ENCODE measurements at regions not wholly inside any gene's neighbourhood (a gene's known extent, or its start where the extent isn't known, plus 50 kb on each side); places are given as distances from the start of the nearest gene placed in this dataset.

DNA sequence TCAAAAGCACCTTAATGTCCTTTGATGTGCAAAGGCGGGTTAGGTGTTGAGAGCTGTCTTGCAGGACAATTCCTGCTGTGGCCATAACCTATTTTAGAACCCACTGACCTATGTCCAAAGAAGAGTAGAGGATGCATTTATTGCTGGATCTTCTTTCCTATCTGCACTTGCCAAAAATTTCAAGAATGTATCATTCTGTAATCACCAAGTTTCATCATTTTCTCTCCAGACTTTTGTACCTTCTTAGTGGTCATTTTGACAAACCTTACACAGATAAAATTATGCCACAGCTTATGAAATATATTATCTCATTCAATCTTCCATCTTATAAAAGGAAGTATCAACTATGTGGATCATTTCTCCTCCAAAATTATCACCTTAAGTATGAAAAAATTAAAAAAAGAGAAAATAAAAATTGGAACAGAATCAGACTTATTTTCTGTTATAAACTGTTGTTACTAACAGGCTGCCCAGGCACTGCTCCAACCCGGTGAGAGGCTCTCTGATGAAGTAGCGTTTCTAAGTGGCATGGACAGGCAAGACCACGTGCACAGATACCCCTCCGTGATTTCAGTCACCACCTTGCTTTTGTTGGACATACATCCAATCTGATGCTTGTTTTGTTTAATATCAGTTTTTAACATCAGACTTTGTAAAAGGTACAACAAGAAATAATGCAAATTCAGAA is 559.9 kb upstream of the ID2 start:
- Histone ChIP-seq H3K27ac (ENCODE audit: low read depth in 1 of 2, low read length in 2 of 2) (peak overlapping the region; percentile 98), H3K9ac (ENCODE audit: low read depth in 1 of 2, low read length in 2 of 2) (no peak overlapping the region), H3K4me3 (ENCODE audit: low read depth in 1 of 3, low read length in 3 of 3) (no peak overlapping the region), H3K36me3 (ENCODE audit: control insufficient read depth in 4 of 4, insufficient read depth in 3 of 4, low read depth in 1 of 4, low read length in 3 of 4) (no peaks in the 10 kb centered on the region), H3K9me3 (ENCODE audit: control insufficient read depth in 4 of 4, low read length in 3 of 4) (no peaks in the 10 kb centered on the region), H3K27me3 (ENCODE audit: control insufficient read depth in 4 of 4, insufficient read depth in 4 of 4, low read length in 3 of 4) (no peaks in the 10 kb centered on the region), H3K4me1 (ENCODE audit: control insufficient read depth in 4 of 4, insufficient read depth in 4 of 4, low read length in 3 of 4) (peaks cover 3 to 58% (median 11%) of the 10 kb centered on the region in 4 donors)
- TF ChIP-seq HNF4A (conservative IDR thresholded peaks at IDR 0.05) (peak in 1 of 2 donors; percentile 7), FOXA1 (IDR thresholded peaks at IDR 0.05) (no peak)
- 91% methylated on average over 5 of the region's 5 CpGs for WGBS
- no peak for DNase-seq (ENCODE audit: low spot score)

DNA sequence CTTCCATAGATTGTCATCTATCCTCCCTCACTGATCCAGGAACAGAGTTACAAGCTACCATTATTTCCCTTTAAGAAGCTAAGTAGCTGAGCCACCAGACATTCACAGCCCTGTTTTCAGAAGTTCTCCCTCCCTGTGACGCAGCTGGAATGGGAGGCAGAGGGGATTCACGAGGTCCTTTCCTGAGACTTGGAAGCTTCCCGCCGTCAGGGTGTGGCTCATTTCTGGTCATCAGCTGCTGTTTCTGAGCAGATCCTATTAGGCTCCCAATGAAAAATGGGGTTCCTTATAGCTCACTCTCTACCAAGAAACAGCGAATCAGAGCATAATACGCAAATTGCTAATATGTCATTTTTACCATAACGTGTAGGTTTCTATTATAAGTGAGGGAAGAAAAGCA is 559.3 kb upstream of the ID2 start:
- Histone ChIP-seq H3K9ac (ENCODE audit: low read depth in 1 of 2, low read length in 2 of 2) (no peak overlapping the region), H3K36me3 (ENCODE audit: control insufficient read depth in 4 of 4, insufficient read depth in 3 of 4, low read depth in 1 of 4, low read length in 3 of 4) (no peaks in the 10 kb centered on the region), H3K4me3 (ENCODE audit: low read depth in 1 of 3, low read length in 3 of 3) (no peak overlapping the region), H3K4me1 (ENCODE audit: control insufficient read depth in 4 of 4, insufficient read depth in 4 of 4, low read length in 3 of 4) (peaks cover 3 to 58% (median 11%) of the 10 kb centered on the region in 4 donors), H3K9me3 (ENCODE audit: control insufficient read depth in 4 of 4, low read length in 3 of 4) (no peaks in the 10 kb centered on the region), H3K27me3 (ENCODE audit: control insufficient read depth in 4 of 4, insufficient read depth in 4 of 4, low read length in 3 of 4) (no peaks in the 10 kb centered on the region), H3K27ac (ENCODE audit: low read depth in 1 of 2, low read length in 2 of 2) (peak overlapping the region; percentile 57 to 98)
- WGBS, result 93% methylated on average over 7 of the region's 7 CpGs
- TF ChIP-seq FOXA2 (IDR thresholded peaks at IDR 0.05), result no peak
- TF ChIP-seq, protein P1, sequence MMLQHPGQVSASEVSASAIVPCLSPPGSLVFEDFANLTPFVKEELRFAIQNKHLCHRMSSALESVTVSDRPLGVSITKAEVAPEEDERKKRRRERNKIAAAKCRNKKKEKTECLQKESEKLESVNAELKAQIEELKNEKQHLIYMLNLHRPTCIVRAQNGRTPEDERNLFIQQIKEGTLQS (IDR thresholded peaks at IDR 0.05), result no peak
- no peak for TF ChIP-seq YY1 (IDR thresholded peaks at IDR 0.05)
- no peak for TF ChIP-seq TAF1 (conservative IDR thresholded peaks at IDR 0.05)
- TF ChIP-seq, protein P2, sequence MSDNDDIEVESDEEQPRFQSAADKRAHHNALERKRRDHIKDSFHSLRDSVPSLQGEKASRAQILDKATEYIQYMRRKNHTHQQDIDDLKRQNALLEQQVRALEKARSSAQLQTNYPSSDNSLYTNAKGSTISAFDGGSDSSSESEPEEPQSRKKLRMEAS (IDR thresholded peaks at IDR 0.05), result no peak
- no peak for TF ChIP-seq NR2F2 (IDR thresholded peaks at IDR 0.05)
- DNase-seq (ENCODE audit: low spot score), result no peak

DNA sequence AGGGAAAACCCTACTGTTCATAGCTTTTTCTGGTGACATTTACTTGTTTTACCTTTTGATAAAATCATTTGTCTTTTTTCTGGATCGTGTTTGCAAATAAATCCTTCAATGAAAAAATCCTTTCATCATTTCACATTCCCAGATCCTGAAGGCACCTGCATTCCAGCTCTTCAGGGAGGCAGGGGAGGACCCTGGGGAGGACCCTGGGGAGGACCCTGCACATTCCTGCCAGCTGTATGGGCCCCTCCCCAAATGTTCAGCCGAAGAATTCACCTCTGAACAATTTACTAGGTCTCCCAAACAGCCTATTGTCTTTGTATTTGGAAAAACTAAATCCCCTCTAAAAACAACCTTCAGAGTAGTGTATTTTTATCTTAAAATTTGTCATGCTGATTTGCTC is 558.4 kb upstream of the ID2 start:
- Histone ChIP-seq H3K4me3 (ENCODE audit: low read depth in 1 of 3, low read length in 3 of 3) (no peak overlapping the region), H3K9me3 (ENCODE audit: control insufficient read depth in 4 of 4, low read length in 3 of 4) (no peaks in the 10 kb centered on the region), H3K4me1 (ENCODE audit: control insufficient read depth in 4 of 4, insufficient read depth in 4 of 4, low read length in 3 of 4) (peaks cover 3 to 52% (median 11%) of the 10 kb centered on the region in 4 donors), H3K27me3 (ENCODE audit: control insufficient read depth in 4 of 4, insufficient read depth in 4 of 4, low read length in 3 of 4) (no peaks in the 10 kb centered on the region), H3K36me3 (ENCODE audit: control insufficient read depth in 4 of 4, insufficient read depth in 3 of 4, low read depth in 1 of 4, low read length in 3 of 4) (no peaks in the 10 kb centered on the region), H3K27ac (ENCODE audit: low read depth in 1 of 2, low read length in 2 of 2) (peak overlapping the region; percentile 22 to 98), H3K9ac (ENCODE audit: low read depth in 1 of 2, low read length in 2 of 2) (no peak overlapping the region)
- 69% methylated on average over 2 of the region's 2 CpGs for WGBS
- no peak for TF ChIP-seq SP1 (IDR thresholded peaks at IDR 0.05)
- TF ChIP-seq, protein P2 (IDR thresholded peaks at IDR 0.05), result no peak
- TF ChIP-seq HNF4A (conservative IDR thresholded peaks at IDR 0.05), result no peak
- TF ChIP-seq GABPA (IDR thresholded peaks at IDR 0.05 in 1 of 2, conservative IDR thresholded peaks at IDR 0.05 in 1 of 2), result no peak
- TF ChIP-seq NR2F2 (IDR thresholded peaks at IDR 0.05), result no peak
- TF ChIP-seq, protein P3, sequence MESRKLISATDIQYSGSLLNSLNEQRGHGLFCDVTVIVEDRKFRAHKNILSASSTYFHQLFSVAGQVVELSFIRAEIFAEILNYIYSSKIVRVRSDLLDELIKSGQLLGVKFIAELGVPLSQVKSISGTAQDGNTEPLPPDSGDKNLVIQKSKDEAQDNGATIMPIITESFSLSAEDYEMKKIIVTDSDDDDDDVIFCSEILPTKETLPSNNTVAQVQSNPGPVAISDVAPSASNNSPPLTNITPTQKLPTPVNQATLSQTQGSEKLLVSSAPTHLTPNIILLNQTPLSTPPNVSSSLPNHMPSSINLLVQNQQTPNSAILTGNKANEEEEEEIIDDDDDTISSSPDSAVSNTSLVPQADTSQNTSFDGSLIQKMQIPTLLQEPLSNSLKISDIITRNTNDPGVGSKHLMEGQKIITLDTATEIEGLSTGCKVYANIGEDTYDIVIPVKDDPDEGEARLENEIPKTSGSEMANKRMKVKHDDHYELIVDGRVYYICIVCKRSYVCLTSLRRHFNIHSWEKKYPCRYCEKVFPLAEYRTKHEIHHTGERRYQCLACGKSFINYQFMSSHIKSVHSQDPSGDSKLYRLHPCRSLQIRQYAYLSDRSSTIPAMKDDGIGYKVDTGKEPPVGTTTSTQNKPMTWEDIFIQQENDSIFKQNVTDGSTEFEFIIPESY (IDR thresholded peaks at IDR 0.05), result no peak
- TF ChIP-seq FOXA2 (IDR thresholded peaks at IDR 0.05), result no peak
- TF ChIP-seq, protein P4, sequence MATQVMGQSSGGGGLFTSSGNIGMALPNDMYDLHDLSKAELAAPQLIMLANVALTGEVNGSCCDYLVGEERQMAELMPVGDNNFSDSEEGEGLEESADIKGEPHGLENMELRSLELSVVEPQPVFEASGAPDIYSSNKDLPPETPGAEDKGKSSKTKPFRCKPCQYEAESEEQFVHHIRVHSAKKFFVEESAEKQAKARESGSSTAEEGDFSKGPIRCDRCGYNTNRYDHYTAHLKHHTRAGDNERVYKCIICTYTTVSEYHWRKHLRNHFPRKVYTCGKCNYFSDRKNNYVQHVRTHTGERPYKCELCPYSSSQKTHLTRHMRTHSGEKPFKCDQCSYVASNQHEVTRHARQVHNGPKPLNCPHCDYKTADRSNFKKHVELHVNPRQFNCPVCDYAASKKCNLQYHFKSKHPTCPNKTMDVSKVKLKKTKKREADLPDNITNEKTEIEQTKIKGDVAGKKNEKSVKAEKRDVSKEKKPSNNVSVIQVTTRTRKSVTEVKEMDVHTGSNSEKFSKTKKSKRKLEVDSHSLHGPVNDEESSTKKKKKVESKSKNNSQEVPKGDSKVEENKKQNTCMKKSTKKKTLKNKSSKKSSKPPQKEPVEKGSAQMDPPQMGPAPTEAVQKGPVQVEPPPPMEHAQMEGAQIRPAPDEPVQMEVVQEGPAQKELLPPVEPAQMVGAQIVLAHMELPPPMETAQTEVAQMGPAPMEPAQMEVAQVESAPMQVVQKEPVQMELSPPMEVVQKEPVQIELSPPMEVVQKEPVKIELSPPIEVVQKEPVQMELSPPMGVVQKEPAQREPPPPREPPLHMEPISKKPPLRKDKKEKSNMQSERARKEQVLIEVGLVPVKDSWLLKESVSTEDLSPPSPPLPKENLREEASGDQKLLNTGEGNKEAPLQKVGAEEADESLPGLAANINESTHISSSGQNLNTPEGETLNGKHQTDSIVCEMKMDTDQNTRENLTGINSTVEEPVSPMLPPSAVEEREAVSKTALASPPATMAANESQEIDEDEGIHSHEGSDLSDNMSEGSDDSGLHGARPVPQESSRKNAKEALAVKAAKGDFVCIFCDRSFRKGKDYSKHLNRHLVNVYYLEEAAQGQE (IDR thresholded peaks at IDR 0.05), result no peak
- TF ChIP-seq RXRA (IDR thresholded peaks at IDR 0.05), result no peak
- no peak for TF ChIP-seq FOXA1 (IDR thresholded peaks at IDR 0.05)
- TF ChIP-seq, protein P1 (IDR thresholded peaks at IDR 0.05), result no peak
- no peak for TF ChIP-seq TAF1 (conservative IDR thresholded peaks at IDR 0.05)
- TF ChIP-seq YY1 (IDR thresholded peaks at IDR 0.05), result no peak
- TF ChIP-seq HNF4G (IDR thresholded peaks at IDR 0.05), result no peak
- no peak for TF ChIP-seq JUND (IDR thresholded peaks at IDR 0.05)
- no peak for DNase-seq (ENCODE audit: low spot score)
